OCI-LY1 (cell line): ENCODE measurements at regions not wholly inside any gene's neighbourhood (a gene's known extent, or its start where the extent isn't known, plus 50 kb on each side); places are given as distances from the start of the nearest gene placed in this dataset.

Experiments
- H2AFZ ChIP-seq: fragments of 200-600 bp; sonication (generic), shearing (Covaris generic); 2 replicates; pipeline ENCODE4 v1.6.0; 2014; ENCODE audit warnings: antibody characterized with exemption, mild to moderate bottlenecking, low read length
- H3F3A ChIP-seq: fragments of 200-600 bp; sonication (generic), shearing (Covaris generic); 2 replicates; pipeline ENCODE4 v1.6.0; 2014; ENCODE audit warnings: mild to moderate bottlenecking, antibody characterized with exemption, low read length, moderate library complexity; ENCODE audit not compliant: insufficient read depth
- H3K27ac ChIP-seq: fragments of 200-600 bp; sonication (generic); 2 replicates; pipeline ENCODE4 v1.5.1; 2014; ENCODE audit warnings: low read length, mixed run types, mild to moderate bottlenecking, low read depth; ENCODE audit not compliant: poor library complexity, severe bottlenecking
- H3K27me3 ChIP-seq: fragments of 200-600 bp; sonication (generic); 2 replicates; pipeline ENCODE4 v1.6.0; 2014; ENCODE audit warnings: antibody characterized with exemption, mild to moderate bottlenecking, low read length, moderate library complexity; ENCODE audit not compliant: insufficient read depth
- H3K36me3 ChIP-seq: fragments of 200-600 bp; sonication (generic); 2 replicates; pipeline ENCODE4 v1.6.1; 2014; ENCODE audit warnings: mild to moderate bottlenecking, antibody characterized with exemption, low read length, moderate library complexity, mixed read lengths; ENCODE audit not compliant: insufficient read depth
- H3K4me1 ChIP-seq: fragments of 200-600 bp; sonication (generic); 2 replicates; pipeline ENCODE4 v1.5.1; 2014; ENCODE audit warnings: mild to moderate bottlenecking, low read length, moderate library complexity; ENCODE audit not compliant: insufficient read depth, severe bottlenecking
- H3K4me2 ChIP-seq: fragments of 200-600 bp; sonication (generic), shearing (Covaris generic); 2 replicates; pipeline ENCODE4 v1.6.1; 2014; ENCODE audit warnings: low read length
- H3K4me3 ChIP-seq: fragments of 200-600 bp; sonication (generic); 2 replicates; pipeline ENCODE4 v1.5.1; 2014; ENCODE audit warnings: low read length, low read depth, mild to moderate bottlenecking, mixed read lengths; ENCODE audit not compliant: poor library complexity, severe bottlenecking
- H3K79me2 ChIP-seq: fragments of 200-600 bp; shearing (Covaris generic); 2 replicates; pipeline ENCODE4 v1.6.1; 2016; ENCODE audit warnings: mixed run types, low read length, mixed read lengths; ENCODE audit not compliant: insufficient read depth
- H3K9ac ChIP-seq: fragments of 200-600 bp; sonication (generic), shearing (Covaris generic); 2 replicates; pipeline ENCODE4 v1.6.1; 2014; ENCODE audit warnings: mild to moderate bottlenecking, low read length, mixed read lengths
- H3K9me2 ChIP-seq: fragments of 200-600 bp; sonication (generic), shearing (Covaris generic); 2 replicates; pipeline ENCODE4 v1.6.1; 2014; ENCODE audit warnings: low read depth, mild to moderate bottlenecking, low read length, mixed read lengths
- H3K9me3 ChIP-seq: fragments of 200-600 bp; shearing (Covaris generic); 2 replicates; pipeline ENCODE4 v1.6.1; 2014; ENCODE audit warnings: low read length, mixed read lengths
- H4K20me1 ChIP-seq: fragments of 200-600 bp; sonication (generic), shearing (Covaris generic); 2 replicates; pipeline ENCODE4 v1.6.0; 2016; ENCODE audit warnings: mild to moderate bottlenecking, low read length; ENCODE audit not compliant: insufficient read depth
- EZH2 ChIP-seq: fragments of 200-600 bp; sonication (generic), shearing (Covaris generic); IDR thresholded peaks from 2 replicates; pipeline ENCODE4 v1.8.0; 2017; ENCODE audit warnings: borderline replicate concordance, mixed run types, mild to moderate bottlenecking, antibody characterized with exemption, low read length, moderate library complexity, mixed read lengths
- TF ChIP-seq, protein P1 (sequence below): fragments of 200-600 bp; sonication (generic), shearing (Covaris generic); IDR thresholded peaks from 2 replicates; pipeline ENCODE4 v1.5.1; 2017; ENCODE audit warnings: mild to moderate bottlenecking, antibody characterized with exemption, low read length, moderate library complexity, mixed read lengths

DNA sequence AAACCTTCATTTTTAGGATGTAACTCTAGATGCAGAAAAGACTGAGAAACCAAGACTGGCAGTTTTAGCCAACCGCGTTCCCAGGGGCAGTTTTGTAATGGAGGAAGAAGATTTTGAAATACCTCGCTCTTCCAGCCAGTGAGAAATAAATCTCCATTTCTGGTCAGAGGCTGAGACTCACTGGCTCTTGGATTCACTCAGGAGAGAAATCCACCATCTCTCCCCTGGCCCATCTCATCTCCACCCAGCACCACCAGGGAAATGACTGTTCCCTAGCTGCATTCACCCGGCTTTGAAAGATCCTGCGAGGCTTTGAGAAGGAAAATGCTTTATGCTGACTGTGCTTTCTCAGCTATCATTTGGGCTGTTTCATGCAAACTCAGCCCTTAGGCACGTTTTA lies 185.2 kb downstream of the SOX9 start:
- Histone ChIP-seq H3K4me1 (no peaks in the 10 kb centered on the region), H3K79me2 (no peaks in the 10 kb centered on the region), H3K9ac (no peak overlapping the region), H3K4me2 (no peak overlapping the region), H2AFZ (no peak overlapping the region), H3F3A (no peaks in the 10 kb centered on the region), H3K9me3 (no peaks in the 10 kb centered on the region), H3K9me2 (no peaks in the 10 kb centered on the region), H3K27me3 (no peaks in the 10 kb centered on the region), H3K36me3 (no peaks in the 10 kb centered on the region), H3K27ac (no peak overlapping the region), H3K4me3 (no peak overlapping the region), H4K20me1 (no peaks in the 10 kb centered on the region)
- TF ChIP-seq EZH2, result no peak
- TF ChIP-seq, protein P1, sequence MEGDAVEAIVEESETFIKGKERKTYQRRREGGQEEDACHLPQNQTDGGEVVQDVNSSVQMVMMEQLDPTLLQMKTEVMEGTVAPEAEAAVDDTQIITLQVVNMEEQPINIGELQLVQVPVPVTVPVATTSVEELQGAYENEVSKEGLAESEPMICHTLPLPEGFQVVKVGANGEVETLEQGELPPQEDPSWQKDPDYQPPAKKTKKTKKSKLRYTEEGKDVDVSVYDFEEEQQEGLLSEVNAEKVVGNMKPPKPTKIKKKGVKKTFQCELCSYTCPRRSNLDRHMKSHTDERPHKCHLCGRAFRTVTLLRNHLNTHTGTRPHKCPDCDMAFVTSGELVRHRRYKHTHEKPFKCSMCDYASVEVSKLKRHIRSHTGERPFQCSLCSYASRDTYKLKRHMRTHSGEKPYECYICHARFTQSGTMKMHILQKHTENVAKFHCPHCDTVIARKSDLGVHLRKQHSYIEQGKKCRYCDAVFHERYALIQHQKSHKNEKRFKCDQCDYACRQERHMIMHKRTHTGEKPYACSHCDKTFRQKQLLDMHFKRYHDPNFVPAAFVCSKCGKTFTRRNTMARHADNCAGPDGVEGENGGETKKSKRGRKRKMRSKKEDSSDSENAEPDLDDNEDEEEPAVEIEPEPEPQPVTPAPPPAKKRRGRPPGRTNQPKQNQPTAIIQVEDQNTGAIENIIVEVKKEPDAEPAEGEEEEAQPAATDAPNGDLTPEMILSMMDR, result no peak

DNA sequence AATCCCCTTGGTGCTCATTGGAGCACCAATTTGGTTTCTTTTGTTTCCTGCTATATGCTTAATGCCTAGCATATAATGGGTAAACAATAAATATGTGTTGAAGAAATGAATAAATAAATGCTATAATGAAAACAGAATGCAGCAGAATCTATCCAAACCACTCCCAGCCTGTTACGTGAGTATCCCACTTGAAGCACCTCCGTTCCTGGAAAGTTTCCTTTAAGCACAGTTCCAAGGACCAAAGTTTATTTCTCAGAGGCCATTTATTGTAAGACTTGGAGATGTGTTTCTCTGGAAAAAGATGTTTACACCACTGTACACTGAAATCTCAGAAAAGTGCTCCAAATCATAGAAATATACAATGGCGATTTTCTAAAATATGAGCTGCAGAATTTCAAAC lies 187.0 kb downstream of the SOX9 start:
- no peak overlapping the region for H2AFZ ChIP-seq
- no peaks in the 10 kb centered on the region for H3K79me2 ChIP-seq
- H3F3A ChIP-seq, result no peaks in the 10 kb centered on the region
- no peak overlapping the region for H3K9ac ChIP-seq
- no peaks in the 10 kb centered on the region for H3K9me2 ChIP-seq
- no peaks in the 10 kb centered on the region for H4K20me1 ChIP-seq
- no peak overlapping the region for H3K4me2 ChIP-seq
- no peak overlapping the region for H3K27ac ChIP-seq
- no peak overlapping the region for H3K4me3 ChIP-seq
- no peak for TF ChIP-seq EZH2
- TF ChIP-seq, protein P1, result no peak
- no peaks in the 10 kb centered on the region for H3K9me3 ChIP-seq
- H3K36me3 ChIP-seq, result no peaks in the 10 kb centered on the region
- H3K27me3 ChIP-seq, result no peaks in the 10 kb centered on the region
- H3K4me1 ChIP-seq, result no peaks in the 10 kb centered on the region

DNA sequence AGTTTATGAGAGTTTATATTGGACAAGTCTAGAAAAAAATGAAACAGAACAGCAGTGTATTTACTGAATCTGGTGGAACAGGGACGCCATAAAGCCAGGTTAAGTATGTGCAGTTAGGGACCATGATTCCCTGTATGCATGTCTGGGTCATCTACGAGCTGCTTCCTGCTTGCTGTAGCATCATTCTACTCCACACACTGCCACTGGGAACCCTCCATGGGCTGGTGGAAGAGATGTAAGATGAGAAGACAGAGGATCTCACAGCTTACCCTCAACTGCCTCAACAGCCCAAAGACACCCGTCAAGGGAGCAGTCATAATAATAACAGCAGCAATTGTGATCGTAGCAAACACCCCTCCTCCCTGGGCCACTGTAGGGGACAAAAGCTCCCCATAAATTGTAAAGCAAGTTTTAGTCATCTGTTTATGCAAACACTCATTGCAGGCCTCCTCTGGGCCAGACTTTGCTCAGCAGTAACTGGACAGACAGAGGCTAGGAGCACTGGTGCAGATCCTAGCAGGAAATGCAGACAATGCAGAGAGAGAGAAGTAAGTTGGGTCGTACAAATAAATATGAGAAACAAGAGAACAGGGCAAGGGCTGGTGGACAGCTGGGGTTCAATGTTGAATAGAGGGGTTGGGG lies 188.0 kb downstream of the SOX9 start:
- no peaks in the 10 kb centered on the region for H3K9me3 ChIP-seq
- no peak overlapping the region for H2AFZ ChIP-seq
- no peak overlapping the region for H3K4me2 ChIP-seq
- TF ChIP-seq, protein P1, result no peak
- TF ChIP-seq EZH2, result no peak
- no peaks in the 10 kb centered on the region for H3F3A ChIP-seq
- no peak overlapping the region for H3K4me3 ChIP-seq
- H3K9ac ChIP-seq, result no peak overlapping the region
- H3K4me1 ChIP-seq, result no peaks in the 10 kb centered on the region
- H3K27ac ChIP-seq, result no peak overlapping the region
- H3K27me3 ChIP-seq, result no peaks in the 10 kb centered on the region
- H3K9me2 ChIP-seq, result no peaks in the 10 kb centered on the region
- H3K36me3 ChIP-seq, result no peaks in the 10 kb centered on the region
- no peaks in the 10 kb centered on the region for H3K79me2 ChIP-seq
- H4K20me1 ChIP-seq, result no peaks in the 10 kb centered on the region
